ENCODE measurements at regions not wholly inside any gene's neighbourhood (a gene's known extent, or its start where the extent isn't known, plus 50 kb on each side); places are given as distances from the start of the nearest gene placed in this dataset.
"Not testable (repeated sequence)": the region's sequence is repeated elsewhere in the genome, so short reads cannot be mapped to it uniquely, and the experiment has no call there.

DNA sequence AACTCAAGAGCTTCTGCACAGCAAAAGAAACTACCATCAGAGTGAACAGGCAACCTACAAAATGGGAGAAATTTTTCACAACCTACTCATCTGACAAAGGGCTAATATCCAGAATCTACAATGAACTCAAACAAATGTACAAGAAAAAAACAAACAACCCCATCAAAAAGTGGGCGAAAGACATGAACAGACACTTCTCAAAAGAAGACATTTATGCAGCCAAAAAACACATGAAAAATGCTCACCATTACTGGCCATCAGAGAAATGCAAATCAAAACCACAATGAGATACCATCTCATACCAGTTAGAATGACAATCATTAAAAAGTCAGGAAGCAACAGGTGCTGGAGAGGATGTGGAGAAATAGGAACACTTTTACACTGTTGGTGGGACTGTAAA lies 83.6 kb downstream of the MTX3 start:
- TF ChIP-seq, protein P1, sequence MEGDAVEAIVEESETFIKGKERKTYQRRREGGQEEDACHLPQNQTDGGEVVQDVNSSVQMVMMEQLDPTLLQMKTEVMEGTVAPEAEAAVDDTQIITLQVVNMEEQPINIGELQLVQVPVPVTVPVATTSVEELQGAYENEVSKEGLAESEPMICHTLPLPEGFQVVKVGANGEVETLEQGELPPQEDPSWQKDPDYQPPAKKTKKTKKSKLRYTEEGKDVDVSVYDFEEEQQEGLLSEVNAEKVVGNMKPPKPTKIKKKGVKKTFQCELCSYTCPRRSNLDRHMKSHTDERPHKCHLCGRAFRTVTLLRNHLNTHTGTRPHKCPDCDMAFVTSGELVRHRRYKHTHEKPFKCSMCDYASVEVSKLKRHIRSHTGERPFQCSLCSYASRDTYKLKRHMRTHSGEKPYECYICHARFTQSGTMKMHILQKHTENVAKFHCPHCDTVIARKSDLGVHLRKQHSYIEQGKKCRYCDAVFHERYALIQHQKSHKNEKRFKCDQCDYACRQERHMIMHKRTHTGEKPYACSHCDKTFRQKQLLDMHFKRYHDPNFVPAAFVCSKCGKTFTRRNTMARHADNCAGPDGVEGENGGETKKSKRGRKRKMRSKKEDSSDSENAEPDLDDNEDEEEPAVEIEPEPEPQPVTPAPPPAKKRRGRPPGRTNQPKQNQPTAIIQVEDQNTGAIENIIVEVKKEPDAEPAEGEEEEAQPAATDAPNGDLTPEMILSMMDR (IDR thresholded peaks at IDR 0.05), result not testable (repeated sequence)
- TF ChIP-seq POLR2A (IDR thresholded peaks at IDR 0.05), result not testable (repeated sequence)
